HG03175 (cell line): ENCODE measurements at regions not wholly inside any gene's neighbourhood (a gene's known extent, or its start where the extent isn't known, plus 50 kb on each side); places are given as distances from the start of the nearest gene placed in this dataset.

Experiments
- ATAC-seq: cut with Tn5 transposase; IDR thresholded peaks from one replicate; pipeline ENCODE4 v1.9.1; 2021; ENCODE audit warnings: mild to moderate bottlenecking, moderate library complexity; ENCODE audit not compliant: unreplicated experiment

DNA sequence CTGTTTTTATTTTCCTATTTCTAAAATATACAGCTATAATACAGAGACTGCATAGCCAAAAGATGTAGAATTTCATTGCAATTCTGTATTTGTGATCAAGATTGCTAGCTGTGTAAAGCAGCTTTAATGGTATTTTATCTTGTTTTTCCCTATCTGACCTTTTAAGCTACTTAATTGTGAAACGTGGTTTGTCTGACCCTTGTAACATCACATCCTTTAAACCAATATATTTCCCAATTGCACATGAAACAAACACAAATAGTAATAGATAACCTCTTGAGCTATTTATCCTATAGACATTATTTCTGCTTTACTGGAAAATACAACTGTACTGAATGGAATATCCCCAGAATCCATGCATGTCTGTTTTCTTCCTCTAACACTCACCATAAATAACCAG lies 112.2 kb upstream of the PLPPR4 start:
- ATAC-seq, result no peak

DNA sequence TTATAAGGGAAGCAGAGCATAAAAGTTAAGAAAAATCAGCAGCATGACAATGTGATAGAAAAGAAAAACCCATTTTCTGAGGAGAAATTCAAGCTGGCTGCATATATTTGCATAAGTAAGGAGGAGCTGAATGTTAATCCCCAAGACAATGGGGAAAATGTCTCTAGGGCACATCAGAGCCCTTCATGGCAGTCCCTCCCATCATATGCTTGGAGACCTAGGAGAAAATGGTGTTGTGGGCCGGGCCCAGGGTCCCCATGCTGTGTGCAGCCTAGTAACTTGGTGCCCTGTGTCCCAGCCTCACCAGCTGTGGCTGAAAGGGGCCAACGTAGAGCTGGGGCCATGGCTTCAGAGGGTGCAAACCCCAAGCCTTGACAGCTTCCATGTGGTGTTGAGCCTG lies 100.6 kb upstream of the PLPPR4 start:
- no peak for ATAC-seq

DNA sequence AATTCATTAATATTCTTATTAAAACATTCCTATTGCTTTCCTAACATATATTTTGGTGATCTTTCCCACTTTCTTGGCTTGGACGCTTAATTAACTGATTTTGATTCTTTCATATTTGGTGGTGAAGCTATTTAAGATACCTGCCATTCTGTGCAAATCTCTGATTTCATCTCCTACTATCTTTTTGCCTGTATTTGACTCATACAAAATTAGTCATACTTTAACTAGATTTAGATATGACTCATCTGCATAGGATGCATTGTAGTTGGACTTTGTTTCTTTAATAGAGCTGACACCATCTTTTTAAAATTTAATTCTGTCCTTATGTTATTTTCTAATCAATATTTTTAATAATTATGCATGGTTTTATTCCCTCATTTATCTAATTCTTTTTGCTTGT lies 93.8 kb upstream of the PLPPR4 start:
- no peak for ATAC-seq

DNA sequence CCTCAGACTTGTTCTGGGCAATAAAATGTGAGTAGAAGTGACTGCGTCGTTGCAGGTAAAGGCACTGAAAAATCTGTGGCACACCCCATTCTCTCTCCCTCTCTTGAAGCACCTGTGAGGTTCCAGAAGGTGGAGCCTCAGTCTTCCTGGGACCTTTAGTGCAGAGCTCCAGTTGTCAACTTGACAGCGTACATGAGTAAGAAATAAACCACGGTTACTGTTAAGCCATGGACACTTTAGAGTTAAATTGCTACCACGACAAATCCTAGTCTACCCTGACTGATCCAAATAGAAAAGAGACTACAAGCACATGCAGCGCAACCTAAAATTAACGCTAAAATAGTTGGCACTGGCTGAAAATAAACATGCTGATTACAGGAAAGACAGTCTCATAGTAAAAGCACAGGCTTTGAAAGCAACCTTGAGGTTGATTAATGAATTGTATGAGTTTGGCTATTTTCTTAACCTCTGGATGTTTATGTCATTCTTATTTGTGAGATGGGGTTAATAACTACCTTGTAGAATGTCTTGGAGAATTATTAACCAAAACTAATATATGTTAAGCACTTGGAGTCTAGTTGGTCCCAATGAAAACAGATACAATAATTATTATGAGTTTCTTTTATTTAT lies 93.0 kb upstream of the PLPPR4 start:
- no peak for ATAC-seq

DNA sequence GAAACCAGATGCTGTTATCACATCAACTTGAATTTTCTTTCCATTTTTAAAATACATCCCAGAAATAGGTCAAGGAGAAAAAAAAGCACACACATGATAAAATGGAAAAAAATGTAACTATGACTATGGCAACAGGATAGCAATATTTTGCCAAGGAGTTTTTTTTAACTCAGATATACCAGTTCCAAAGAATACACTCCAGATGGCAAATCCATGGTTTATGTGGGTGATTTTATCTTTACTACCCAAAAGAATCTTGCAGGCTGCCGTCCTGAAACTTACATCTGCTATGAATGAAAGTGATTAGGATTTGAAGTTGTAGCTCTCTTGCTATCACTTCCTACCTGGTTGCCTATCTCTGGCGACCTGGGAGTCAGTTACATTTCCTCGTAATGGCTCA lies 91.0 kb upstream of the PLPPR4 start:
- no peak for ATAC-seq

DNA sequence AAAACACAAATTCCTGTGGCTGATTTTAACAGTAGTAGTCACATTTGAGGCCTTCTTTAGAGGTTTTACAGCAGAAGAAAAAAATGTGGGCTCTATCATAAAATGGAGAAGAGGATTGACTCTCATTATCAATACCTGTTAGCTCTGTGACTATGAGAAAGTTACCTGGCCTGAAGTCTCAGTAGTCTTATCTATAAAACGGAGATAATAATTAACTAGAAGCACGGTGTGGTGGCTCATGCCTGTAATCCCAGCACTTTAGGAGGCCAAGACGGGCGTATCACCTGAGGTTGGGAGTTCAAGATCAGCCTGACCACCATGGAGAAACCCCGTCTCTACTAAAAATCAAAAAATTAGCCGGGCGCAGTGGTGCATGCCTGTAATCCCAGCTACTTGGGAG lies 90.4 kb upstream of the PLPPR4 start:
- no peak for ATAC-seq

DNA sequence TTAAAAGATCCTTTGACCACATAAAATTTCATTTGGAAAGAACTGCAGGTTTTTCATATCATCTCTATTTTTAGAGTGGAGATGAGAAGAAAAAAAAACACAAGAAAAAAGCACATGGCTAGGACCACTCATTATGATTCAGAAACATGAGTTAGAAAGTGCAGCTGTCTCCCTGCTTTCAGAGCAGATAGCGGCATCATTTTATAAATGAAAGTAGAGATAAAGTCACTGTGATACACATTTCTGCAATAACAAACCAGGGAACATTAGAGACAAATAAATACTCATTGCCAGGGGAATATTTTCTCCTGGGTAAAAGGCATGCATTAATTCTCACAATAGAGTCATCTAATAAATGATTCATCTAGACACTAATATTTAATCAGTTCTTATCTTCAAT lies 87.5 kb upstream of the PLPPR4 start:
- no peak for ATAC-seq

DNA sequence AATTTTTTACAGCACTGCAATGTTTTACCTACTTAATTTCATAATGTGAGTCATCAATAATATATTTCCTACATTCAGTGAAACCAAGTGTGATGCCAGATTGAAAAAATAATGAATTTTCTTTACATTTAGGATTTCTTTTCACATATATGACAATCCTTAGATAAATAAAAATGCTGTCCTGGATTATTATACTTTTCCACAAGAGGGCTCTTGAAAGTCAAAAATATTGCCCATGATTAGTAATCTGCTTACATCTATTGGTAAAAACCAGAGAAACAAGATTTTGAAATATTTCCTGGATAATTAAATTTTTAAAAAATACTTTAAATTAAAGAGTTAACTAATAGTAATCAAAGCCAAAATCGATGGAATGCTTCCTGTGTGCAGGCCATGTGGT lies 86.8 kb upstream of the PLPPR4 start:
- no peak for ATAC-seq

DNA sequence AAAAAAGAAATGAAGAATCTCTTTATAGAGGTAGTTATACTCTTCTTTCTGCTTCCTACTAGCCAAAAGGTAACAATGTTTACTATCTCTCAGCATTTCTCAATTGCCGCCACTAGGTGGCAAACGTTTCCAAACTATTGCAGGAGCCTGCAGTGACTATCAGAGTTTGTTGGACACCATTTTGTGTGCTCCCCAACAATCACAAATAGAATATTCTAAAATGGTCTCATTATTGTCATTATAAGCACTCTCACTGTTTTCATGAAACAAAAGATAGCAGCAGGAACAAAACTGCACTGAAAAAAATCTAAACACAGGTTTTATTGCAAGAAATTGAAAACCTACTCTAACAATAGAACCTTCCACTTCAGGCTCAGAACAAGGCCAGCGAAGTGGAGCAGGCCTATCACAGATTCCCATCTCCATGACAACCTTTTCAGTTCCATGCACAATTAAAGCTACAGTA lies 83.9 kb upstream of the PLPPR4 start:
- ATAC-seq, result peak; percentile 98

DNA sequence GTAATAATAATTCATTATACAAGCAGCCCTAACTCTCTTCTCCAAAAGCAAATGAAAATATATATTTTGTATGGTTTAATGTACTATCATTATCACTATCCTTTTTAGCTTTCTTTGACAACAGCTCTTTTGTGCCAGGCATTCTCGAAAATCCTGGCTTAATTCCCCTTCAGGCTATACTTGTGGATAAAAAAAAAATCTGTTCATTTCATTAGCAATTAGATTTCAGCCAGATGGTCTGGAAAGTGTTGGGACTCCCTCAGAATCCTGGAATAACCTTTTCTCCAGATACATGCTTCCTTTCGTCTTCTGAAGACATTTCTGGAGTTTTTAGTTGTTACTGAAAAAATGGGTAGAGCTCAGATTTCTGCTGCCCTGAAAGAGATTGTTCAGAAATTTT lies 83.4 kb upstream of the PLPPR4 start:
- no peak for ATAC-seq

DNA sequence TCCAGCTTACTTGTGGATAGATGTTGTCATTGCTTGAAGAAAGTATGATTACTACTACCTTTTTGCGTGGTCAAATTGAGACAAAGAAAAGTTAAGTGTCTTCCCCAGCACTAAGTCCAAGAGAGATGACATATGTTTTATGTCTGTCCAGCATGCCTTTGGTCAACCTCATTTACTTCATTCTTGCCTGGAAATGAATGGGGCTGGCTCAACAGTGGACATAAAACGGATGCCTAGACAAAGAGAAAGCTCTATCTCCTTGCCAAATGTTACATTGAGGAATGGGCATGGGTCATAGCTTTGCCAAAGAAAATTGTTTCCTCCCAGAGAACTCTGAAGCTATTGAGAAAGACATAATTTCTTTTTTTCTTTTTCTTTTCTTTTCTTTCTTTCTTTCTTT lies 82.4 kb upstream of the PLPPR4 start:
- ATAC-seq, result no peak

DNA sequence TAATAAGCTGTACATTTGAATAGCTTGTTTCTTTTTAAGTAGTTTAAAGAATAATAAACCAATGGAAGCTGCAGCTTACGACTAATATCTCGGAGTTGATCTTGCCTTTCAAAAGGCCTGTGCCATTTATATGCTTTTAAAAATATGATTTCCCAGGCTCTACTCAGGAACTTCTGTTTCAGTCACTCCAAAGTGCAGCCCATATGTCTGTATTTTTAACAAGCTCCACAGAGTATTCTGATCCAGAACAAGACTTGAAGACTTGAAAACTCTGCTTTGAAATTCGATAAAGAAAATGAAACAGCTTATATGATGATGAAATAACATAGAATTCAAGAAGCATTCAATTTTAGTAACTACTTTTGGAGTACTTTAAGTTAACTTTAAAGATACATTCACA lies 79.1 kb upstream of the PLPPR4 start:
- no peak for ATAC-seq

DNA sequence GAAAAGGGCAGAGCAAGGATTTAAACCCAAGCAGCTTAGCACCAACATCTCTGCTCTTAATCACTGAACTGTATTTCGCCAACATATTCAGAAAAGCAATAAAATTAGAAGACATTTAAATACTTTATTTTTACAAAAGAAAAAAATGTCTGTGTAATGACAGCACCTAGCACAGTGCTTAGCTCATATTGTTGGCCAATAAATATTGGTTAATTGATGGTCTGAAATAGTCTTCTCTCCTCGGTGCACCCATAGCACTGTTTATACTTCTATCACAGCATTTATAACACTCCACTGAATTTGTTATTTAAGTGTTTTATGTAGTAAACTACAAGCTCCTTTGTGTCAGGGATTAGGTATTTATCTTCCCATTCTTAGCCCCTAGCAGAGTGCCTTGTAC lies 70.9 kb upstream of the PLPPR4 start:
- ATAC-seq, result no peak

DNA sequence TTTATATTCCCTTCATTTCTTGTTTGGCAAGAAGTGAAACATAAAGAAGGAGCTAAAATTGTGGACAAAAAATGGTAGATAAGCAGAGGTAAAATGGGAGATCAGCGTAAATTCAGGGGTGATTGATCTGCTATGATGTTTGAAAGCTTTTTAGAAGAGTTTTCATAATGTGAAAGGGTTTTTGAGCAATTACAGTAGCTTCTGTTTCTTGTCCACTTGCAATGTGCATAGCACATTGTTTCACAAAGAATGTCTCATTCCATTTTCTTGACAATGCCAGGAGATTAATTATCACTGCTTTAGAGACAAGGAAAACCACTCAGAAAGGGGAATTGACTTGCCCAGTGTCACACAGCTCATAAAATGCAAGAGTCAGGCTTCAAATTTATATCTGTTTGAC lies 65.9 kb upstream of the PLPPR4 start:
- ATAC-seq, result no peak

DNA sequence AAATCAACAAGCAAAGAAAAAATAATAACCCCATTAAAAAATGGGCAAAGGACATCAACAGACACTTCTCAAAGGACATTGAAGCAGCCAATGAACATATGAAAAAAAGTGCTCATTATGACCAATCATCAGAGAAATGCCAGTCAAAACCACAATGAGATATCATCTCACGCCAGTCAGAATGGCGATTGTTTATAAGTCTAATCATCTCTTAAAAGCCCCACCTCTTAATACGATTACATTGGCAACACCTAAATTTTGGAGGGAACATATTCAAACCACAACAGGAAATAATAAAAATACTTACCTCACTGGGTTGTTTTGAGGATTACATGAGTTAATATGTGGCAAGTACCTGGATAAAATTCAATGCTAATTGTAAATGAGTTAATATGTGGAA lies 57.1 kb upstream of the PLPPR4 start:
- no peak for ATAC-seq
